ENCODE measurements at regions not wholly inside any gene's neighbourhood (a gene's known extent, or its start where the extent isn't known, plus 50 kb on each side); places are given as distances from the start of the nearest gene placed in this dataset.

GRCh38 chr13:73131247-73131646 is 72.4 kb downstream of the KLF5 start:
- H3K36me3 ChIP-seq (ENCODE audit: insufficient read depth, low read length) = no peaks in the 10 kb centered on the region
- WGBS = 93% methylated on average over 4 of the region's 4 CpGs
- H3K9me3 ChIP-seq (ENCODE audit: insufficient read depth, low read depth, low read length) = no peaks in the 10 kb centered on the region
- H3K27ac ChIP-seq (ENCODE audit: low read depth, low read length) = no peak overlapping the region
- H3K4me3 ChIP-seq (ENCODE audit: low read length) = no peak overlapping the region
- H3K4me1 ChIP-seq (ENCODE audit: insufficient read depth, low read length) = no peaks in the 10 kb centered on the region
- H3K9ac ChIP-seq (ENCODE audit: low read depth, low read length) = no peak overlapping the region
- H3K27me3 ChIP-seq (ENCODE audit: insufficient read depth, low read length) = no peaks in the 10 kb centered on the region

DNA sequence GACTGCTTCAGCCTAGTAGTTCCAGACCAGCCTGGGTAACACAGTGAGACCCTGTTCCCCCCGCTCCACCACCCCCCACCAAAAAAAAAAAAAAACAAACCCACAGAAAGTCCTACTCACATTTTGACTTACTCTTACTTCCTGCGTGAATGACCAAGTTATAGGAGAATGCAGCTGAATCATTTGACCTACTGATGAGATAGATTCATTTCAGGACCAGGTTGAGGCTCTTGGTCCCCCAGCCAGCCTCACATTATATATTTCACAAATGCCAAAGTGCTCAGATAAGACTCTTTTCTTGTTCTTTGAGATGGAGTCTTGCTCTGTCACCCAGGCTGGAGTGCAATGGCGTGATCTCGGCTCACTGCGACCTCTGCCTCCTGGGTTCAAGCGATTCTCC is 70.2 kb downstream of the KLF5 start:
- 97% methylated on average over 6 of the region's 6 CpGs for whole genome bisulfite sequencing

More for the DNA sequence above, 70.2 kb downstream of the KLF5 start:
- Histone ChIP-seq H3K4me1 (ENCODE audit: insufficient read depth, low read length) (no peaks in the 10 kb centered on the region), H3K9me3 (ENCODE audit: insufficient read depth, low read depth, low read length) (no peaks in the 10 kb centered on the region), H3K9ac (ENCODE audit: low read depth, low read length) (no peak overlapping the region), H3K27ac (ENCODE audit: low read depth, low read length) (no peak overlapping the region), H3K4me3 (ENCODE audit: low read length) (no peak overlapping the region), H3K36me3 (ENCODE audit: insufficient read depth, low read length) (no peaks in the 10 kb centered on the region), H3K27me3 (ENCODE audit: insufficient read depth, low read length) (no peaks in the 10 kb centered on the region)

All from HUES64 (cell line).